Trophoblast cell (in vitro differentiated cells and primary cell): ENCODE measurements at regions not wholly inside any gene's neighbourhood (a gene's known extent, or its start where the extent isn't known, plus 50 kb on each side); places are given as distances from the start of the nearest gene placed in this dataset.

ENCODE experiments used
- DNase-seq, 2 donors: peaks; one replicate each; pipeline ENCODE4 v3.0.0-alpha.2; 2016
- H2AFZ ChIP-seq: 2 replicates; pipeline ENCODE4 v1.6.1; 2013; ENCODE audit warnings: low read length, moderate library complexity, mild to moderate bottlenecking; ENCODE audit not compliant: insufficient read depth, poor library complexity
- H2AK5ac ChIP-seq: 2 replicates; pipeline ENCODE4 v1.6.1; 2013; ENCODE audit warnings: mild to moderate bottlenecking, low read length
- H2BK120ac ChIP-seq: 2 replicates; pipeline ENCODE4 v1.6.1; 2013; ENCODE audit warnings: low read length, mild to moderate bottlenecking, moderate library complexity; ENCODE audit not compliant: insufficient read depth, poor library complexity
- H2BK12ac ChIP-seq: 2 replicates; pipeline ENCODE4 v1.6.1; 2013; ENCODE audit warnings: mild to moderate bottlenecking, low read length, moderate library complexity
- H2BK5ac ChIP-seq: 2 replicates; pipeline ENCODE4 v1.6.1; 2013; ENCODE audit warnings: low read length, low read depth, moderate library complexity, mild to moderate bottlenecking; ENCODE audit not compliant: poor library complexity
- H3K14ac ChIP-seq: 2 replicates; pipeline ENCODE4 v1.6.1; 2013; ENCODE audit warnings: mild to moderate bottlenecking, low read length
- H3K18ac ChIP-seq: 2 replicates; pipeline ENCODE4 v1.6.1; 2013; ENCODE audit warnings: mild to moderate bottlenecking, low read length
- H3K23ac ChIP-seq: 2 replicates; pipeline ENCODE4 v1.6.1; 2013; ENCODE audit warnings: low read length
- H3K27ac ChIP-seq: 2 replicates; pipeline ENCODE4 v1.5.1; 2013; ENCODE audit warnings: low read depth, mild to moderate bottlenecking, inconsistent platforms, low read length, moderate library complexity
- H3K27me3 ChIP-seq: 2 replicates; pipeline ENCODE4 v1.6.1; 2013; ENCODE audit warnings: inconsistent platforms, mild to moderate bottlenecking, low read length, moderate library complexity; ENCODE audit not compliant: insufficient read depth
- H3K36me3 ChIP-seq, 2 experiments: 1 replicate in 1 of 2; 2 replicates in 1 of 2; pipeline ENCODE4 v1.6.1; 2013; ENCODE audit warnings: low read length in 2 of 2, mild to moderate bottlenecking in 2 of 2, moderate library complexity in 1 of 2; ENCODE audit not compliant: insufficient read depth in 2 of 2, control insufficient read depth in 1 of 2
- H3K4ac ChIP-seq: 2 replicates; pipeline ENCODE4 v1.6.1; 2013; ENCODE audit warnings: low read depth, mild to moderate bottlenecking, low read length, moderate library complexity
- H3K4me1 ChIP-seq, 2 experiments: 1 replicate in 1 of 2; 2 replicates in 1 of 2; pipeline ENCODE4 v1.6.1; 2013; ENCODE audit warnings: low read length in 2 of 2, mild to moderate bottlenecking in 2 of 2, moderate library complexity in 1 of 2; ENCODE audit not compliant: insufficient read depth in 2 of 2, control insufficient read depth in 1 of 2
- H3K4me2 ChIP-seq: 2 replicates; pipeline ENCODE4 v1.6.1; 2013; ENCODE audit warnings: inconsistent platforms, mild to moderate bottlenecking, low read length, moderate library complexity
- H3K4me3 ChIP-seq: 2 replicates; pipeline ENCODE4 v1.5.1; 2013; ENCODE audit warnings: mild to moderate bottlenecking, low read depth, low read length, inconsistent platforms
- H3K79me1 ChIP-seq: one replicate; pipeline ENCODE4 v1.6.1; 2013; ENCODE audit warnings: low read length
- H3K79me2 ChIP-seq: 2 replicates; pipeline ENCODE4 v1.6.1; 2013; ENCODE audit warnings: low read length, mild to moderate bottlenecking; ENCODE audit not compliant: control insufficient read depth, insufficient read depth, poor library complexity
- H3K9ac ChIP-seq: 2 replicates; pipeline ENCODE4 v1.6.1; 2013; ENCODE audit warnings: mild to moderate bottlenecking, low read length
- H3K9me3 ChIP-seq: 2 replicates; pipeline ENCODE4 v1.6.1; 2013; ENCODE audit warnings: low read depth, mild to moderate bottlenecking, control low read depth, inconsistent platforms, low read length; ENCODE audit not compliant: insufficient read depth
- H4K12ac ChIP-seq: 2 replicates; pipeline ENCODE4 v1.6.1; 2013; ENCODE audit warnings: low read depth, mild to moderate bottlenecking, low read length, moderate library complexity
- H4K8ac ChIP-seq: 2 replicates; pipeline ENCODE4 v1.6.1; 2013; ENCODE audit warnings: low read depth, mild to moderate bottlenecking, low read length, moderate library complexity
- H4K91ac ChIP-seq: one replicate; pipeline ENCODE4 v1.6.1; 2013; ENCODE audit warnings: low read depth, mild to moderate bottlenecking, low read length, moderate library complexity
- WGBS: extraction: QIAGEN DNeasy Blood & Tissue Kit; methylation state at CpG from one replicate; pipeline ENCODE4 v1.1.7; 2013; ENCODE audit warnings: missing lambda C conversion rate; ENCODE audit not compliant: insufficient read length, insufficient coverage; ENCODE audit errors: extremely low coverage; 5-methylcytosine and 5-hydroxymethylcytosine counted together

DNA sequence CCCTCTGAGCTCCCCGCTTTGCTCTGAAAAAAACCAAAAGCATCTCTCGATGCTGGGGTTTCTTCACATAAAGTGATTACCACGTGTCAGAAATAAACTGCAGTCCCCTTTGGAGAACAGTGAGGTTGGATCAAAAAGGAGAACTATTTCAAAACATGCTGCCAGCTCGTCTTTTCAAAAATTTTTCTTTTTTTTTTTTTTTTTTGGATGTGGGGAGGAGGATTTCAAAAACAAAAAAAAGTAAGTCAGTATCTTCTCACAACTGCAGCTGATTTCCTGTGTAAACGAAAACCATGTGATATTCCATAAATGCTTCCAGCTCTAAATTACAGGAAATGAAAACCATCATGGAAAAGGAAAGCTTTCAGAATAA lies 155.0 kb upstream of the LYZL2 start:
- Histone ChIP-seq H3K18ac (no peak overlapping the region), H3K4ac (no peak overlapping the region), H3K9ac (no peak overlapping the region), H3K27ac (no peak overlapping the region), H3K79me2 (no peaks in the 10 kb centered on the region), H4K8ac (peak overlapping the region; percentile 32), H3K23ac (no peak overlapping the region), H2AFZ (no peak overlapping the region), H3K4me2 (peak overlapping the region; percentile 86), H2BK120ac (no peak overlapping the region), H3K14ac (no peak overlapping the region), H2BK5ac (no peak overlapping the region), H4K12ac (no peak overlapping the region), H2BK12ac (no peak overlapping the region), H2AK5ac (no peak overlapping the region), H3K36me3 (no peaks in the 10 kb centered on the region), H4K91ac (no peak overlapping the region), H3K4me1 (peaks cover 15 to 26% of the 10 kb centered on the region in 2 experiments), H3K79me1 (peaks cover 12% of the 10 kb centered on the region), H3K9me3 (peaks cover 2% of the 10 kb centered on the region), H3K27me3 (peaks cover 6% of the 10 kb centered on the region), H3K4me3 (no peak overlapping the region)
- no CpG with 5 or more reads among the region's 5 CpGs for WGBS
- DNase-seq = peak in 1 of 2 donors; percentile 4

DNA sequence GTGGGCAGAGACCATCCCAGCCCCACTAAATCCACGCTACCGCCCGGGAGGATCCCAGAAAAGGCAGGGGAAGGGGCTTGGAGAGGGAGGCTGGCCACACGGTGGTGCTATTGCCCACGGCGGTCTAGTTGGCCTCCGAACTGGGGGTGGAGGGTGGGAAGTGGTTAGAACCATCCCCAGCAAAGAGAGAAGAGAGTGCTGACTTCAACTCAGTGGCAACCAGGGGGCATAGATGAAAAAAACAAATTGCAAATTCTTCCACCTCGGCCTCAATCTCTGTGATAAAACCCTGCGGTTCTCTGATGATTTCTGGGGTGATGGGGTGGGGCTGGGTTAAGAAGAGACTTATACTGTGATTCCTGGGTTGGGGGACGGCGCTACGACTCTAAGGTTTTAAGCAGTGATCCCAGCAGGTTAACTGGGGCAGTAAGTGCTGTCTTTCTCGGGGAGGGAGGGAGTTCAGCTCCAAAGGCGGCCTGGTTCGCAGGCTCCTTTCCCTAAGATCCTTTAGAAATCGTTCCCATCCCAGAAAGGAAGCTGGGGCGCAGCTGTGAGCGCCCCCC lies 154.5 kb upstream of the LYZL2 start:
- no peak overlapping the region for H3K4me3 ChIP-seq
- peak overlapping the region; percentile 7 for H2AFZ ChIP-seq
- H3K18ac ChIP-seq = no peak overlapping the region
- H3K4me2 ChIP-seq = peak overlapping the region; percentile 53
- peaks cover 12% of the 10 kb centered on the region for H3K79me1 ChIP-seq
- peak overlapping the region; percentile 16 for H2BK120ac ChIP-seq
- no peaks in the 10 kb centered on the region for H3K79me2 ChIP-seq
- no peak overlapping the region for H3K9ac ChIP-seq
- no CpG with 5 or more reads among the region's 18 CpGs for WGBS
- no peak overlapping the region for H2BK5ac ChIP-seq
- no peak overlapping the region for H3K14ac ChIP-seq
- peaks cover 6% of the 10 kb centered on the region for H3K27me3 ChIP-seq
- H4K91ac ChIP-seq = no peak overlapping the region
- H3K4ac ChIP-seq = no peak overlapping the region
- no peak overlapping the region for H4K12ac ChIP-seq
- peaks cover 2% of the 10 kb centered on the region for H3K9me3 ChIP-seq
- H3K27ac ChIP-seq = no peak overlapping the region
- peak overlapping the region; percentile 7 for H4K8ac ChIP-seq
- peaks cover 15 to 26% of the 10 kb centered on the region in 2 experiments for H3K4me1 ChIP-seq
- no peaks in the 10 kb centered on the region for H3K36me3 ChIP-seq
- H2AK5ac ChIP-seq = no peak overlapping the region
- peak; percentile 49 to 67 for DNase-seq
- no peak overlapping the region for H3K23ac ChIP-seq
- H2BK12ac ChIP-seq = peak overlapping the region; percentile 40

DNA sequence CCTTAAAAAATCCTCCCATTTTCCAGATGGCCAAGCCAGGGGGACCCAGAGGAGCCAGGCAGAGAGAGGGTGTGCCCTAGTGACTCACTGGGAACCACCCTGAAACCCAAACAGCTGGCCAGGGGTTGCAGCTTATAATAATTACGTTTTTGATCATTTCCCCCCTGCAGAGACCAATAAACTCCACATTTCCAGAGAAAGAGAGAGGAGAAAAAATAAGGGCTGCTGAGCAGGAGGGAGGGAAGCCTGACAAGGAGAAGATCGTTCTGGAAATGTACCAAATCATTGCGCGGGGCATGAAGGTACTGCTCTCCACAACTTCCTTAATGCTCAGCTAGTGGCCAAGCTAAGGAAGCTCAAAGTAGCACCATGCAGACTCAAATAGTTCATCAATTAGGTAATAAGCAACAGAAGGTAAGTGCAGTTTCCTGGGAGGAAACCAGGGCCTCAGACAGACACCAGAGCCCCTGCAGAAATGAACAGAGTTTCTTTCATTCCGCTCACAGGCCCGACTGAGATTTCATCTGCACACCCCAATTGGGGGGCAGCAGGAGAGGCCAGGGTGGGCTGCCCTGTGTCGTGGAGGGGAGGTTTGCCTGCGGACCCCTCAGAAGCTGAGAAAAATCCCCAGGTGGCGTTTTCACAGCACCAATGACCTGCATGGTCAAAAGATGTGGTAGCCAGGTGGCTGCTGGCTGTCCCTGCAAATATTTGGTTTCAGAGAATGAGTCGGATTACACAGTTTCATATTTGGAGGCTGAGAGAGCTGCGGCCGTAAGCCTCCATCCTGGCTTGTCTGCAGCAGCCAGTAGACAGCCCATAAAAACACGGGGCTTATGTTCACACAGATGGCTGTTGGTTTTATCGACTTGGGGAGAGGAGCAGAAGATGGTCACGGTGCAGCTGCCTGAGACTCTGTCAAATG lies 153.2 kb upstream of the LYZL2 start:
- peaks cover 6% of the 10 kb centered on the region for H3K27me3 ChIP-seq
- no peak overlapping the region for H2AFZ ChIP-seq
- no peak overlapping the region for H4K12ac ChIP-seq
- peak overlapping the region; percentile 46 for H3K14ac ChIP-seq
- peak in 1 of 2 donors; percentile 9 for DNase-seq
- peak overlapping the region; percentile 71 for H4K91ac ChIP-seq
- no peaks in the 10 kb centered on the region for H3K36me3 ChIP-seq
- no peak overlapping the region for H3K18ac ChIP-seq
- H3K9me3 ChIP-seq = peaks cover 2% of the 10 kb centered on the region
- no peak overlapping the region for H3K9ac ChIP-seq
- H2BK12ac ChIP-seq = peak overlapping the region; percentile 43
- H3K4me1 ChIP-seq = peaks cover 15 to 16% of the 10 kb centered on the region in 2 experiments
- H3K23ac ChIP-seq = no peak overlapping the region
- peak overlapping the region; percentile 79 for H3K27ac ChIP-seq
- no peak overlapping the region for H2AK5ac ChIP-seq
- peak overlapping the region; percentile 14 for H4K8ac ChIP-seq
- H2BK5ac ChIP-seq = peak overlapping the region; percentile 63
- peaks cover 10% of the 10 kb centered on the region for H3K79me1 ChIP-seq
- no peak overlapping the region for H3K4ac ChIP-seq
- no peak overlapping the region for H3K4me3 ChIP-seq
- H3K4me2 ChIP-seq = peak overlapping the region; percentile 37
- no CpG with 5 or more reads among the region's 15 CpGs for WGBS
- H3K79me2 ChIP-seq = no peaks in the 10 kb centered on the region
- peak overlapping the region; percentile 30 for H2BK120ac ChIP-seq

DNA sequence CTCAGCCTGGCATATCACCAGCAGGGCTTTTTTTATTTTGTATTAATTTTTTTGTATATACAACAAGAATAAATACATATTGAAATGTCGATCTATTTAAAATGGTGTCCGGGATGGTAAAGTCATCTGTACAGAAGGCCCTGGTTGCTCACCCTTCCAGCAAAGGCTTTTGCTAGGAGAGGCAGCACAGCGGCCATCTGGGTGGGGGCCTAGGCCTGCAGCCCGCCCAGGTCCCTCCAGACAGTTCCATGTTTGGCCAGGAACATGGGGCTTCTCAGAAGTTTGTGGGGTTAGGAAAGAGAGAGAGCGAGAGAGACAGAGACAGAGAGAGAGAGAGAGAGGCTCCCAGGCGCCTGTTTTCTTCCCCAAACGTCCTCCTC lies 152.6 kb upstream of the LYZL2 start:
- Histone ChIP-seq H3K4me3 (no peak overlapping the region), H4K91ac (peak overlapping the region; percentile 71), H3K4me2 (no peak overlapping the region), H2AK5ac (peak overlapping the region; percentile 13), H3K4ac (no peak overlapping the region), H3K27me3 (peaks cover 6% of the 10 kb centered on the region), H3K9ac (no peak overlapping the region), H4K12ac (no peak overlapping the region), H3K9me3 (peaks cover 2% of the 10 kb centered on the region), H3K27ac (peak overlapping the region; percentile 31), H3K18ac (no peak overlapping the region), H3K14ac (peak overlapping the region; percentile 46), H2BK120ac (peak overlapping the region; percentile 30), H3K23ac (no peak overlapping the region), H2BK12ac (peak overlapping the region; percentile 79), H3K4me1 (peaks cover 15% of the 10 kb centered on the region in 2 experiments), H3K79me2 (no peaks in the 10 kb centered on the region), H2AFZ (no peak overlapping the region), H2BK5ac (peak overlapping the region; percentile 63), H4K8ac (peak overlapping the region; percentile 14), H3K36me3 (no peaks in the 10 kb centered on the region), H3K79me1 (peaks cover 10% of the 10 kb centered on the region)
- WGBS = no CpG with 5 or more reads among the region's 7 CpGs
- no peak for DNase-seq
